GM23338 (cell line): ENCODE measurements at regions not wholly inside any gene's neighbourhood (a gene's known extent, or its start where the extent isn't known, plus 50 kb on each side); places are given as distances from the start of the nearest gene placed in this dataset.

ENCODE experiments used
- ATAC-seq: fragments of 200-7000 bp; cut with Tn5 transposase; 3 replicates; pipeline ENCODE4 v1.9.1; 2020
- DNase-seq: peaks from one replicate; pipeline ENCODE4 v3.0.0-alpha.2; 2015; ENCODE audit warnings: low spot score
- H2AFZ ChIP-seq: fragments of 200-600 bp; sonication (generic); 2 replicates; pipeline ENCODE4 v1.8.0; 2016; ENCODE audit warnings: antibody characterized with exemption, mild to moderate bottlenecking, moderate library complexity
- H3F3A ChIP-seq: fragments of 200-600 bp; sonication (generic); replicated peaks from 2 replicates; pipeline ENCODE4 v1.8.0; 2017; ENCODE audit warnings: antibody characterized with exemption, mixed run types, low read depth
- H3K27ac ChIP-seq: fragments of 200-600 bp; sonication (generic); 2 replicates; pipeline ENCODE4 v1.6.1; 2016; ENCODE audit warnings: low read depth
- H3K27me3 ChIP-seq: fragments of 200-600 bp; sonication (generic); 2 replicates; pipeline ENCODE4 v1.8.0; 2016; ENCODE audit warnings: mild to moderate bottlenecking, mixed run types, moderate library complexity; ENCODE audit not compliant: insufficient read depth
- H3K36me3 ChIP-seq: fragments of 200-600 bp; sonication (generic); 2 replicates; pipeline ENCODE4 v1.8.0; 2016; ENCODE audit warnings: mild to moderate bottlenecking; ENCODE audit not compliant: insufficient read depth
- H3K4me1 ChIP-seq: fragments of 200-600 bp; sonication (generic); 2 replicates; pipeline ENCODE4 v1.8.0; 2016; ENCODE audit warnings: mild to moderate bottlenecking, moderate library complexity; ENCODE audit not compliant: insufficient read depth
- H3K4me2 ChIP-seq: fragments of 200-600 bp; sonication (generic); 2 replicates; pipeline ENCODE4 v1.7.1; 2017; ENCODE audit warnings: mixed run types
- H3K4me3 ChIP-seq: fragments of 200-600 bp; sonication (generic); 2 replicates; pipeline ENCODE4 v1.6.1; 2016; ENCODE audit warnings: mixed run types
- H3K79me2 ChIP-seq: fragments of 200-600 bp; sonication (generic); replicated peaks from 2 replicates; pipeline ENCODE4 v1.8.0; 2017; ENCODE audit warnings: mild to moderate bottlenecking; ENCODE audit not compliant: insufficient read depth
- H3K9me2 ChIP-seq: fragments of 200-600 bp; sonication (generic); 2 replicates; pipeline ENCODE4 v1.8.0; 2017; ENCODE audit not compliant: insufficient read depth
- H4K20me1 ChIP-seq: fragments of 200-600 bp; sonication (generic); replicated peaks from 2 replicates; pipeline ENCODE4 v1.8.0; 2017; ENCODE audit warnings: mild to moderate bottlenecking; ENCODE audit not compliant: insufficient read depth
- H3K27ac Mint-ChIP-seq: 2 replicates; pipeline ENCODE4 v1.8.0; 2020; ENCODE audit warnings: inconsistent platforms, mild to moderate bottlenecking, moderate library complexity, mixed read lengths
- H3K27me3 Mint-ChIP-seq: 3 replicates; pipeline ENCODE4 v1.8.0; 2022; ENCODE audit warnings: low read depth, mild to moderate bottlenecking, moderate library complexity, mixed read lengths, inconsistent platforms; ENCODE audit not compliant: insufficient read depth, poor library complexity
- H3K36me3 Mint-ChIP-seq: 3 replicates; pipeline ENCODE4 v1.8.0; 2021; ENCODE audit warnings: low read depth, mild to moderate bottlenecking, inconsistent platforms, moderate library complexity, mixed read lengths
- H3K4me1 Mint-ChIP-seq: 3 replicates; pipeline ENCODE4 v1.8.0; 2020; ENCODE audit warnings: mild to moderate bottlenecking, inconsistent platforms, mixed read lengths
- H3K4me3 Mint-ChIP-seq: 3 replicates; pipeline ENCODE4 v1.8.0; 2021; ENCODE audit warnings: moderate library complexity, mild to moderate bottlenecking, inconsistent platforms, mixed read lengths
- H3K9me3 Mint-ChIP-seq: 3 replicates; pipeline ENCODE4 v1.8.0; 2020; ENCODE audit warnings: moderate library complexity, mild to moderate bottlenecking, inconsistent platforms, mixed read lengths
- EZH2 ChIP-seq: fragments of 200-600 bp; sonication (generic); IDR thresholded peaks from one replicate; pipeline ENCODE4 v1.8.0; 2017; ENCODE audit warnings: antibody characterized with exemption, mild to moderate bottlenecking, low read depth; ENCODE audit not compliant: unreplicated experiment
- EZH2phosphoT487 ChIP-seq: fragments of 200-600 bp; sonication (generic); IDR thresholded peaks from one replicate; pipeline ENCODE4 v1.8.1; 2018; ENCODE audit warnings: antibody characterized with exemption; ENCODE audit not compliant: unreplicated experiment
- ZNF462 ChIP-seq: fragments of 250-450 bp; sonication (Bioruptor Pico); IDR thresholded peaks from 2 replicates; pipeline ENCODE4 v1.5.0; 2020; ENCODE audit warnings: mild to moderate bottlenecking, moderate library complexity
- TF ChIP-seq, protein P1 (sequence below): IDR thresholded peaks from 2 replicates; pipeline ENCODE4 v1.6.1; 2016; ENCODE audit warnings: antibody characterized with exemption

- no peak for TF ChIP-seq EZH2phosphoT487
- peaks cover 5% of the 10 kb centered on the region; the same call in 1 of the 2 replicates for H3K4me1 ChIP-seq
- no peak for DNase-seq
- H3K79me2 ChIP-seq: no peaks in the 10 kb centered on the region
- H3K9me2 ChIP-seq: no peaks in the 10 kb centered on the region
- Mint-ChIP-seq H3K27me3 (peaks cover 2% of the 10 kb centered on the region), H3K36me3 (no peaks in the 10 kb centered on the region), H3K9me3 (no peaks in the 10 kb centered on the region; the same call in 2 of the 3 replicates), H3K4me1 (no peaks in the 10 kb centered on the region), H3K27ac (no peak overlapping the region), H3K4me3 (no peak overlapping the region)
- no peak overlapping the region for H2AFZ ChIP-seq
- no peak overlapping the region for H3K27ac ChIP-seq
- no peak for ATAC-seq
- no peak overlapping the region for H3K4me2 ChIP-seq
- H3F3A ChIP-seq: no peaks in the 10 kb centered on the region
- H3K36me3 ChIP-seq: no peaks in the 10 kb centered on the region
- no peaks in the 10 kb centered on the region; the same call in 1 of the 2 replicates for H4K20me1 ChIP-seq
- H3K4me3 ChIP-seq: no peak overlapping the region
- H3K27me3 ChIP-seq: no peaks in the 10 kb centered on the region
These were observed 935.4 kb upstream of the CHORDC1 start for GRCh38 chr11:91158297-91158696.

DNA sequence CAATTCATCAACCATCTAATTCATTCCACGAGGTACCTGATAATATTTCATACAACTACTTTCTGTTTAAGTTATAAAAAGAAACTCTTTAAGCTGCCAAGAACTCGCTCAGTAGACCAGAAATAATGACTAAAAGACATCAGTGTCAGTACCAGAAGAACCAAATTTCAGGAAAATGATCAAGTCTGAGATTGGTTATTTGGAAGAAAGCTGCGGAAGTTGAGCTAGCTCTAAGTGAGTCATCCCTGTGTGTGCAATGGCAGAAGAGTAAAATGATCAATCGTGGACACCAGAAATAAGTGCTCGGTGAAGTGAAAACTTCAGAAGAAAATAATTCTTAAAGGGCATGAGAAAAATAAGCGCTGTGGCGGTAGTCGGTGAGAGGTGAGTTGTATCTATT, 933.2 kb upstream of the CHORDC1 start:
- Mint-ChIP-seq H3K4me1 (no peaks in the 10 kb centered on the region), H3K27me3 (no peaks in the 10 kb centered on the region), H3K27ac (no peak overlapping the region), H3K9me3 (peaks cover 19% of the 10 kb centered on the region), H3K4me3 (no peak overlapping the region), H3K36me3 (peaks cover 15% of the 10 kb centered on the region)
- Histone ChIP-seq H4K20me1 (no peaks in the 10 kb centered on the region; the same call in 1 of the 2 replicates), H3K27ac (no peak overlapping the region), H2AFZ (no peak overlapping the region), H3K9me2 (no peaks in the 10 kb centered on the region), H3K36me3 (no peaks in the 10 kb centered on the region), H3K4me1 (peaks cover 5% of the 10 kb centered on the region; the same call in 1 of the 2 replicates), H3K79me2 (no peaks in the 10 kb centered on the region), H3F3A (no peaks in the 10 kb centered on the region), H3K4me3 (no peak overlapping the region), H3K4me2 (no peak overlapping the region), H3K27me3 (no peaks in the 10 kb centered on the region)
- TF ChIP-seq, protein P1, sequence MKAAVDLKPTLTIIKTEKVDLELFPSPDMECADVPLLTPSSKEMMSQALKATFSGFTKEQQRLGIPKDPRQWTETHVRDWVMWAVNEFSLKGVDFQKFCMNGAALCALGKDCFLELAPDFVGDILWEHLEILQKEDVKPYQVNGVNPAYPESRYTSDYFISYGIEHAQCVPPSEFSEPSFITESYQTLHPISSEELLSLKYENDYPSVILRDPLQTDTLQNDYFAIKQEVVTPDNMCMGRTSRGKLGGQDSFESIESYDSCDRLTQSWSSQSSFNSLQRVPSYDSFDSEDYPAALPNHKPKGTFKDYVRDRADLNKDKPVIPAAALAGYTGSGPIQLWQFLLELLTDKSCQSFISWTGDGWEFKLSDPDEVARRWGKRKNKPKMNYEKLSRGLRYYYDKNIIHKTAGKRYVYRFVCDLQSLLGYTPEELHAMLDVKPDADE: no peak
- TF ChIP-seq EZH2 (no peak), ZNF462 (CRISPR knock-in tag) (no peak)
- no peak for ATAC-seq
- DNase-seq: no peak
